ENCODE measurements at regions not wholly inside any gene's neighbourhood (a gene's known extent, or its start where the extent isn't known, plus 50 kb on each side); places are given as distances from the start of the nearest gene placed in this dataset.

GRCh38 chr15:36234743-36235142 is 344.7 kb upstream of the CDIN1 start:
- H3K4me1 ChIP-seq: no peaks in the 10 kb centered on the region
- DNase-seq (ENCODE audit: extremely low spot score): no peak
- no peak for TF ChIP-seq CTCF (IDR thresholded peaks at IDR 0.05)
- TF ChIP-seq POLR2A (IDR thresholded peaks at IDR 0.05; ENCODE audit: low read depth): no peak
- no peak for TF ChIP-seq EP300 (IDR thresholded peaks at IDR 0.05)
- TF ChIP-seq POLR2AphosphoS5 (IDR thresholded peaks at IDR 0.05): no peak

GRCh38 chr15:36235173-36235572 is 344.3 kb upstream of the CDIN1 start:
- TF ChIP-seq POLR2AphosphoS5 (IDR thresholded peaks at IDR 0.05): no peak
- TF ChIP-seq CTCF (IDR thresholded peaks at IDR 0.05): no peak
- TF ChIP-seq POLR2A (IDR thresholded peaks at IDR 0.05; ENCODE audit: low read depth): no peak
- TF ChIP-seq EP300 (IDR thresholded peaks at IDR 0.05): no peak
- DNase-seq (ENCODE audit: extremely low spot score): no peak

More at GRCh38 chr15:36234743-36235142, 344.7 kb upstream of the CDIN1 start:
- Histone ChIP-seq H3K4me3 (no peak overlapping the region), H3K36me3 (no peaks in the 10 kb centered on the region), H3K27ac (replicated peaks in 1 of 4) (no peak overlapping the region), H3K9me3 (no peaks in the 10 kb centered on the region), H3K27me3 (no peaks in the 10 kb centered on the region)
- intact Hi-C loops (cut with DNase I): no loop called here

GRCh38 chr15:36239509-36239908 is 339.9 kb upstream of the CDIN1 start:
- Histone ChIP-seq H3K27me3 (no peaks in the 10 kb centered on the region), H3K9me3 (peaks cover 0 to 3% (median 0%) of the 10 kb centered on the region in 4 donors), H3K36me3 (no peaks in the 10 kb centered on the region), H3K4me1 (no peaks in the 10 kb centered on the region), H3K4me3 (no peak overlapping the region), H3K27ac (replicated peaks in 1 of 4) (no peak overlapping the region)
- no peak for TF ChIP-seq EP300 (IDR thresholded peaks at IDR 0.05)
- TF ChIP-seq POLR2AphosphoS5 (IDR thresholded peaks at IDR 0.05): no peak
- TF ChIP-seq CTCF (IDR thresholded peaks at IDR 0.05): no peak
- TF ChIP-seq POLR2A (IDR thresholded peaks at IDR 0.05; ENCODE audit: low read depth): no peak
- intact Hi-C loops (cut with DNase I): no loop called here
- no peak for DNase-seq (ENCODE audit: extremely low spot score)
- whole genome bisulfite sequencing: 83% methylated on average over 1 of the region's 1 CpG

More at GRCh38 chr15:36235173-36235572, 344.3 kb upstream of the CDIN1 start:
- Histone ChIP-seq H3K27ac (replicated peaks in 1 of 4) (no peak overlapping the region), H3K4me1 (no peaks in the 10 kb centered on the region), H3K27me3 (no peaks in the 10 kb centered on the region), H3K9me3 (no peaks in the 10 kb centered on the region), H3K36me3 (no peaks in the 10 kb centered on the region), H3K4me3 (no peak overlapping the region)
- intact Hi-C loops (cut with DNase I): no loop called here

GRCh38 chr15:36251450-36251849 is 328.0 kb upstream of the CDIN1 start:
- H3K27me3 ChIP-seq: no peaks in the 10 kb centered on the region
- intact Hi-C loops (cut with DNase I): no loop called here
- H3K9me3 ChIP-seq: no peaks in the 10 kb centered on the region
- WGBS: 88% methylated on average over 1 of the region's 1 CpG
- TF ChIP-seq POLR2A (IDR thresholded peaks at IDR 0.05; ENCODE audit: low read depth) (no peak), EP300 (IDR thresholded peaks at IDR 0.05) (no peak)
- no peaks in the 10 kb centered on the region for H3K36me3 ChIP-seq
- H3K27ac ChIP-seq (replicated peaks in 1 of 4): no peak overlapping the region
- H3K4me3 ChIP-seq: no peak overlapping the region
- DNase-seq (ENCODE audit: extremely low spot score): no peak
- peaks cover 0 to 5% (median 0%) of the 10 kb centered on the region in 4 donors for H3K4me1 ChIP-seq

GRCh38 chr15:36252146-36252711 is 327.2 kb upstream of the CDIN1 start:
- Histone ChIP-seq H3K4me3 (no peak overlapping the region), H3K27ac (replicated peaks in 1 of 4) (no peak overlapping the region), H3K27me3 (no peaks in the 10 kb centered on the region), H3K4me1 (peaks cover 0 to 5% (median 0%) of the 10 kb centered on the region in 4 donors), H3K9me3 (no peaks in the 10 kb centered on the region), H3K36me3 (no peaks in the 10 kb centered on the region)
- intact Hi-C loops (cut with DNase I): no loop called here
- no peak for DNase-seq (ENCODE audit: extremely low spot score)
- 89% methylated on average over 10 of the region's 10 CpGs for WGBS
- TF ChIP-seq EP300 (IDR thresholded peaks at IDR 0.05) (no peak), POLR2A (IDR thresholded peaks at IDR 0.05; ENCODE audit: low read depth) (no peak), CTCF (IDR thresholded peaks at IDR 0.05) (no peak), POLR2AphosphoS5 (IDR thresholded peaks at IDR 0.05) (no peak)

Data from esophagus muscularis mucosa (tissue), 4 donors.